ENCODE measurements at regions not wholly inside any gene's neighbourhood (a gene's known extent, or its start where the extent isn't known, plus 50 kb on each side); places are given as distances from the start of the nearest gene placed in this dataset.

GRCh38 chr2:242011991-242012764 lies 142.6 kb downstream of the RTP5 start:
- Histone ChIP-seq H3K9ac (replicated peaks in 1 of 4; ENCODE audit: extremely low read depth in 1 of 4, low read depth in 3 of 4, low read length in 3 of 4) (no peak overlapping the region), H3K23me2 (ENCODE audit: low read depth, low read length) (no peaks in the 10 kb centered on the region), H4K8ac (ENCODE audit: extremely low read depth, insufficient read depth, low read length) (no peak overlapping the region), H3K4me3 (ENCODE audit: extremely low read depth in 1 of 4, insufficient read depth in 2 of 4, low read depth in 3 of 4, low read length in 4 of 4) (no peak overlapping the region), H3K23ac (ENCODE audit: insufficient read length) (no peak overlapping the region), H3K79me1 (ENCODE audit: low read depth, low read length) (no peaks in the 10 kb centered on the region), H4K20me1 (replicated peaks in 1 of 2; ENCODE audit: control insufficient read depth in 1 of 2, insufficient read depth in 2 of 2, low read length in 2 of 2) (no peaks in the 10 kb centered on the region), H2AFZ (ENCODE audit: low read length) (no peak overlapping the region), H3K4me1 (replicated peaks in 1 of 4; ENCODE audit: control insufficient read depth in 3 of 4, insufficient read depth in 4 of 4, low read length in 3 of 4) (no peaks in the 10 kb centered on the region), H2BK20ac (ENCODE audit: low read length) (no peak overlapping the region), H3K56ac (replicated peaks; ENCODE audit: insufficient read length, low read depth, low read length) (no peak overlapping the region), H3K9me3 (ENCODE audit: insufficient read depth in 2 of 2, low read depth in 1 of 2, low read length in 1 of 2) (peaks cover 0 to 32% of the 10 kb centered on the region in 2 experiments; a peak in 2 of 4 replicates), H3K79me2 (ENCODE audit: control insufficient read depth in 1 of 2, insufficient read depth in 2 of 2, low read length in 2 of 2) (no peaks in the 10 kb centered on the region), H3K27ac (ENCODE audit: low read depth, low read length) (no peak overlapping the region), H2BK120ac (replicated peaks; ENCODE audit: low read depth, low read length) (no peak overlapping the region), H3K27me3 (replicated peaks in 1 of 4; ENCODE audit: control insufficient read depth in 3 of 4, extremely low read depth in 1 of 4, insufficient read depth in 3 of 4, low read length in 3 of 4) (no peaks in the 10 kb centered on the region), H3K14ac (ENCODE audit: insufficient read length) (no peak overlapping the region), H3K4me2 (ENCODE audit: insufficient read depth in 1 of 2, low read depth in 2 of 2, low read length in 2 of 2) (no peak overlapping the region), H2BK12ac (ENCODE audit: low read depth, low read length) (no peak overlapping the region), H3K4ac (replicated peaks; ENCODE audit: insufficient read length, low read depth, low read length) (no peak overlapping the region), H4K5ac (ENCODE audit: insufficient read length, low read depth, low read length) (no peak overlapping the region), H2BK15ac (ENCODE audit: low read length) (no peak overlapping the region), H3K18ac (ENCODE audit: extremely low read depth, low read length) (no peak overlapping the region), H2BK5ac (ENCODE audit: low read depth, low read length) (no peak overlapping the region), H3K36me3 (ENCODE audit: control insufficient read depth in 2 of 4, insufficient read depth in 4 of 4, low read length in 3 of 4) (no peaks in the 10 kb centered on the region), H4K91ac (replicated peaks; ENCODE audit: insufficient read length, low read length) (no peak overlapping the region), H2AK5ac (ENCODE audit: low read depth, low read length) (no peak overlapping the region)
- FAIRE-seq: no peak
- ChIA-PET POLR2A (ENCODE audit: partially characterized antibody) (no interaction called here), CTCF (ENCODE audit: partially characterized antibody) (interaction anchor here (0.8 to 0.9 kb wide), 2 partner anchors 11 to 14 kb away, joined by 3 read pairs; no protein-coding TSS in a partner anchor)
- no peak for DNase-seq (ENCODE audit: low read depth in 1 of 2, low spot score in 2 of 2)
- 94% methylated on average over 39 of the region's 40 CpGs; no CpG with 5 or more reads in 1 of the 2 experiments for WGBS, 2 experiments (ENCODE audit: extremely low coverage in 1 of 2, insufficient coverage in 1 of 2, insufficient read length in 1 of 2, insufficient replicate concordance in 2 of 2, low coverage in 1 of 2, low lambda C conversion rate in 2 of 2, missing lambda C conversion rate in 1 of 2)
- no peak for TF ChIP-seq TAF1 (IDR thresholded peaks at IDR 0.05; ENCODE audit: low read depth, low read length)
- TF ChIP-seq TCF12 (IDR thresholded peaks at IDR 0.05; ENCODE audit: low read depth, low read length): no peak
- no peak for TF ChIP-seq RNF2 (IDR thresholded peaks at IDR 0.05; ENCODE audit: borderline replicate concordance, low read depth, low read length, missing control alignments, poor library complexity, severe bottlenecking)
- no peak for TF ChIP-seq EZH2 (IDR thresholded peaks at IDR 0.05; ENCODE audit: low read depth, low read length, severe bottlenecking)
- TF ChIP-seq ASH2L (IDR thresholded peaks at IDR 0.05; ENCODE audit: low read length): no peak
- no peak for TF ChIP-seq SRF (IDR thresholded peaks at IDR 0.05; ENCODE audit: low read depth, low read length)
- TF ChIP-seq BCL11A (IDR thresholded peaks at IDR 0.05; ENCODE audit: low read depth in 2 of 2, low read length in 2 of 2): no peak

Data from H1 (cell line).